CD4-positive, CD25-positive, alpha-beta regulatory T cell (primary cell): ENCODE measurements at regions not wholly inside any gene's neighbourhood (a gene's known extent, or its start where the extent isn't known, plus 50 kb on each side); places are given as distances from the start of the nearest gene placed in this dataset.

ENCODE experiments used
- ATAC-seq, 2 donors: fragments of 150-1000 bp; cut with Tn5 transposase; one replicate each; pipeline ENCODE4 v1.10.0; 2021; ENCODE audit warnings: low read depth in 2 of 2, moderate number of reproducible peaks in 2 of 2, moderate library complexity in 1 of 2
- DNase-seq, 3 donors: peaks; one replicate each; pipeline versions ENCODE4 v3.0.0 to v3.0.0-alpha.2; 2012 to 2022; ENCODE audit warnings: mixed read lengths in 1 of 3
- H3K27ac ChIP-seq: one replicate; pipeline ENCODE4 v1.7.0; 2013; ENCODE audit warnings: mild to moderate bottlenecking, low read length; ENCODE audit not compliant: insufficient read depth, poor library complexity, severe bottlenecking
- H3K27me3 ChIP-seq: one replicate; pipeline ENCODE4 v1.7.0; 2013; ENCODE audit warnings: low read length; ENCODE audit not compliant: control insufficient read depth, insufficient read depth
- H3K36me3 ChIP-seq: one replicate; pipeline ENCODE4 v1.7.0; 2013; ENCODE audit warnings: mild to moderate bottlenecking, low read length, moderate library complexity; ENCODE audit not compliant: control insufficient read depth, insufficient read depth
- H3K4me1 ChIP-seq: 2 replicates; pipeline ENCODE4 v1.7.0; 2013; ENCODE audit warnings: mild to moderate bottlenecking, low read length; ENCODE audit not compliant: insufficient read depth, control insufficient read depth, poor library complexity, severe bottlenecking
- H3K4me3 ChIP-seq: one replicate; pipeline ENCODE4 v1.7.0; 2013; ENCODE audit warnings: low read depth, mild to moderate bottlenecking, low read length, moderate library complexity
- H3K9me3 ChIP-seq, 2 experiments: 1 replicate in 1 of 2; 2 replicates in 1 of 2; pipeline ENCODE4 v1.7.0; 2013; ENCODE audit warnings: low read length in 2 of 2, mild to moderate bottlenecking in 1 of 2, moderate library complexity in 1 of 2; ENCODE audit not compliant: control insufficient read depth in 2 of 2
- H3K27ac Mint-ChIP-seq, 3 donors: one replicate each; pipeline ENCODE4 v1.8.0; 2020 to 2022; ENCODE audit warnings: mild to moderate bottlenecking in 3 of 3, mixed read lengths in 3 of 3, moderate library complexity in 2 of 3
- H3K27me3 Mint-ChIP-seq: one replicate; pipeline ENCODE4 v1.8.0; 2022; ENCODE audit warnings: mild to moderate bottlenecking, mixed read lengths
- H3K36me3 Mint-ChIP-seq: one replicate; pipeline ENCODE4 v1.8.0; 2020; ENCODE audit warnings: mixed read lengths
- H3K4me1 Mint-ChIP-seq, 4 donors: one replicate each; pipeline ENCODE4 v1.8.0; 2020 to 2022; ENCODE audit warnings: mixed read lengths in 4 of 4, mild to moderate bottlenecking in 1 of 4
- H3K4me3 Mint-ChIP-seq, 4 donors: one replicate each; pipeline ENCODE4 v1.8.0; 2020 to 2022; ENCODE audit warnings: mild to moderate bottlenecking in 4 of 4, mixed read lengths in 4 of 4, moderate library complexity in 3 of 4
- H3K9me3 Mint-ChIP-seq, 7 donors: one replicate each; pipeline ENCODE4 v1.8.0; 2020 to 2022; ENCODE audit warnings: mixed read lengths in 7 of 7, mild to moderate bottlenecking in 3 of 7, moderate library complexity in 2 of 7

DNA sequence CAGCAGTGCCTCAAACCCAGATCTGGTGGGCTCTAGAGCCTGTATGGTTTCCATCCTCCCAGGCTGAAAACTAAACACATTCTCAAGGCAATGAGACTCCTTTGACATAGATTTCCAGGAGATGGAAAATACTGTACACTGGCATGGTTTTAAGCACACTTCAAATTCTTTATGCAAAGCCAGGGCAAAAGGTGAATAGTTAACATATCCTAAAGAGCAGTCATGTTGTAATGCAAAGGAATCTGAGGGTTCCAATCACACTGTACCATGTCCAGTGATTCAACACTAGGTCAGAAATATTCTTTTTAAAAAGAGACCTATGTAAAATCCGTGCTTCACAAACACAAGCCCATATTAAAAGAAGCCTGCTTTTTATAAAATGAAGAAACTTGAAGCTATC lies 195.3 kb downstream of the QDPR start:
- Mint-ChIP-seq H3K36me3 (no peaks in the 10 kb centered on the region), H3K4me1 (peaks cover 0 to 2% (median 0%) of the 10 kb centered on the region in 4 donors)

DNA sequence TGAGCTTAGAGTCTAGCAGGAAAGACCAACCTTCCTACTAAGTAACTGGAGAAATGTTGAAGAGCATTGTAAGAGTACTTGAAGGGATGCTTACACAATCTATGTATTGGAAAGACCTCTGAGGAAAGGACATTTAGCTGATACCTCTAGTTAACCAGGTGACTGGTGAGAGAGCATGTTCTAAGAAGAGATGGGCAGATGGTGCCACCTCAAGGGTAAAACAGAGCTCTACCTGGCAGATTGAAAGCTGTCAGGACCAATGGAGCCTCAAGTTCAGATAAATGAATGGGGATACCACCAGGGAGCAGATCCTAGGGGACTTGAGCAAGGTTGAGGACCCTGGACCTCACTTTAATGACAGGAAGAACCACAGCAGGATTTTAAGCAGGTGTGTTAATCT lies 196.4 kb downstream of the QDPR start:
- H3K4me1 ChIP-seq, result no peaks in the 10 kb centered on the region
- H3K9me3 ChIP-seq, result no peaks in the 10 kb centered on the region
- DNase-seq (no peak), ATAC-seq (no peak)
- no peak overlapping the region for H3K27ac ChIP-seq
- Mint-ChIP-seq H3K27me3 (no peaks in the 10 kb centered on the region), H3K27ac (no peak overlapping the region), H3K36me3 (no peaks in the 10 kb centered on the region), H3K4me1 (peaks cover 0 to 2% (median 0%) of the 10 kb centered on the region in 4 donors), H3K9me3 (peaks cover 0 to 2% (median 0%) of the 10 kb centered on the region in 7 donors), H3K4me3 (no peak overlapping the region)
- H3K36me3 ChIP-seq, result no peaks in the 10 kb centered on the region
- H3K4me3 ChIP-seq, result no peak overlapping the region
- no peaks in the 10 kb centered on the region for H3K27me3 ChIP-seq

More for the DNA sequence above, 195.3 kb downstream of the QDPR start:
- H3K4me3 Mint-ChIP-seq, result no peak overlapping the region
- Histone ChIP-seq H3K27ac (no peak overlapping the region), H3K27me3 (no peaks in the 10 kb centered on the region), H3K36me3 (no peaks in the 10 kb centered on the region), H3K9me3 (no peaks in the 10 kb centered on the region), H3K4me1 (no peaks in the 10 kb centered on the region), H3K4me3 (no peak overlapping the region)
- no peak for ATAC-seq
- H3K9me3 Mint-ChIP-seq, result peaks cover 0 to 2% (median 0%) of the 10 kb centered on the region in 7 donors
- no peaks in the 10 kb centered on the region for H3K27me3 Mint-ChIP-seq
- no peak for DNase-seq
- no peak overlapping the region for H3K27ac Mint-ChIP-seq

DNA sequence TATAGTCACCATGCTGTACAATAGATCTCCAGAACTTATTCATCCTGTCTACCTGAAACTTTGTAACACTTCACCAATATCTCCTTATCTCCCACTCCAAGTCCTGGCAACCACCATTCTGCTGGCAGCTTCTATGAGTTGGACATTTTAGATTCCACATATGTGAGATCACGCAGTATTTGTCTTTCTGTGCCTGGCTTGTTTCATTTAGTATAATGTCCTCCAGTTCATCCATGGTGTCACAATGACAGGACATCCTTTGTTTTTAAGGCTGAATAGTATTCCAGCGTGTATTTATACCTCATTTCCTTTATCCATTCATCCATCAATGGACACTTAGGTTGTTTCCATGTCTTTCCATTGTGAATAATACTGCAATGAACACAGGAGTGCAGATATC lies 198.7 kb downstream of the QDPR start:
- Histone ChIP-seq H3K9me3 (no peaks in the 10 kb centered on the region), H3K4me3 (no peak overlapping the region), H3K36me3 (no peaks in the 10 kb centered on the region), H3K27me3 (no peaks in the 10 kb centered on the region), H3K4me1 (no peaks in the 10 kb centered on the region), H3K27ac (no peak overlapping the region)
- no peak overlapping the region for H3K27ac Mint-ChIP-seq
- ATAC-seq (no peak), DNase-seq (no peak)
- no peaks in the 10 kb centered on the region for H3K27me3 Mint-ChIP-seq
- no peaks in the 10 kb centered on the region for H3K36me3 Mint-ChIP-seq
- H3K4me3 Mint-ChIP-seq, result no peak overlapping the region
- H3K4me1 Mint-ChIP-seq, result peaks cover 0 to 3% (median 1%) of the 10 kb centered on the region in 4 donors
- peaks cover 0 to 2% (median 0%) of the 10 kb centered on the region in 7 donors for H3K9me3 Mint-ChIP-seq

DNA sequence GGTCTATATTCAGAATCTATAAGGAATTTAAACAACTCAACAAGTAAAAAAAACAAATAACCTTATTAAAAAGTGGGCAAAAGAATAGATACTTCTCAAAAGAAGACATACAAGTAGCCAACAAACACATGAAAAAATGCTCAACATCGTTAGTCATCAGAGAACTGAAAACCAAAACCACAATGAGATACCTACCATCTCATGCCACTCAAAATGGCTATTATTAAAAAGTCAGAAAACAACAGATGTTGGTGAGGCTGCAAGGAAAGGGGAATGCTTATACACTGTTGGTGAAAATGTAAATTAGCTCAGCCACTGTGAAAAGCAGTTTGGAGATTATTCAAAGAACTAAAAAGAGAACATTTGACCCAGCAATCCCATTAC lies 201.6 kb downstream of the QDPR start:
- no peaks in the 10 kb centered on the region for H3K27me3 ChIP-seq
- Mint-ChIP-seq H3K9me3 (peaks cover 0 to 5% (median 1%) of the 10 kb centered on the region in 7 donors), H3K4me3 (no peak overlapping the region), H3K27ac (no peak overlapping the region), H3K4me1 (peaks cover 0 to 6% (median 1%) of the 10 kb centered on the region in 4 donors), H3K27me3 (no peaks in the 10 kb centered on the region), H3K36me3 (no peaks in the 10 kb centered on the region)
- no peaks in the 10 kb centered on the region for H3K9me3 ChIP-seq
- no peaks in the 10 kb centered on the region for H3K36me3 ChIP-seq
- no peak overlapping the region for H3K27ac ChIP-seq
- no peaks in the 10 kb centered on the region for H3K4me1 ChIP-seq
- H3K4me3 ChIP-seq, result no peak overlapping the region
- DNase-seq, result no peak
- no peak for ATAC-seq

DNA sequence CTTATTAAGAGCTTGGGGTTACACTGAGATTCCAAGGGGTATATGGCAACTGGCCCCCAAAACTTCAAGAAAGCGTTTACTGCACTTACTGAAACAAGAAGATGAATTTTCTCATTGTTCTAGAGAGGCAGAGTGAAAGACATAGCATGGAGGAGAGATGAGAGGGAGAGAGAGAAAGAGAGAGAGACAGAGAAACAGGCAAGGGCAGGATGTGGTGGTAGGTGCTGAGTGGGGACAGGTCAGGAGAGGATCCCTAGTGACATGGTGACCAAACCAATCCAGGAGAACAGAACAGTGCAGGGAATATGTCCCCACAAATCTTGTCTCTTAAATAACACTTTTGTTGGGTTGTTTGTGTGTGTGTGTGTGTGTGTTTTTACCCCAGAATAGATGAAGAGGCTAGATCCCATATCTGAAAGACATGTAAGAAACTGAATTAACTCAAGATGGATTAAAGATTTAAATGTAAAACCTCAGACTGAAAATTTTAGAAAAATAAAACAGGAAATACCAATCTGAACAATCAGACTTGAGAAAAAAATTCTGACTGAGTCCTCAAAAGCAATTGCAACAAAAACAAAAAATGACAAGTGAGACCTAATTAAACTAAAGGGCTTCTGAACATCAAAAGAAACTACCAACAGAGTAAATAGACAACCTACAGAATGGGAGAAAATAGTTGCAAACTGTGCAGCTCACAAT lies 202.2 kb downstream of the QDPR start:
- Histone ChIP-seq H3K27ac (no peak overlapping the region), H3K4me3 (no peak overlapping the region), H3K27me3 (no peaks in the 10 kb centered on the region), H3K36me3 (no peaks in the 10 kb centered on the region), H3K4me1 (no peaks in the 10 kb centered on the region), H3K9me3 (no peaks in the 10 kb centered on the region)
- peaks cover 0 to 6% (median 1%) of the 10 kb centered on the region in 4 donors for H3K4me1 Mint-ChIP-seq
- no peaks in the 10 kb centered on the region for H3K36me3 Mint-ChIP-seq
- ATAC-seq, result no peak
- H3K4me3 Mint-ChIP-seq, result no peak overlapping the region
- H3K27me3 Mint-ChIP-seq, result no peaks in the 10 kb centered on the region
- no peak for DNase-seq
- no peak overlapping the region for H3K27ac Mint-ChIP-seq
- peaks cover 0 to 5% (median 1%) of the 10 kb centered on the region in 7 donors for H3K9me3 Mint-ChIP-seq

DNA sequence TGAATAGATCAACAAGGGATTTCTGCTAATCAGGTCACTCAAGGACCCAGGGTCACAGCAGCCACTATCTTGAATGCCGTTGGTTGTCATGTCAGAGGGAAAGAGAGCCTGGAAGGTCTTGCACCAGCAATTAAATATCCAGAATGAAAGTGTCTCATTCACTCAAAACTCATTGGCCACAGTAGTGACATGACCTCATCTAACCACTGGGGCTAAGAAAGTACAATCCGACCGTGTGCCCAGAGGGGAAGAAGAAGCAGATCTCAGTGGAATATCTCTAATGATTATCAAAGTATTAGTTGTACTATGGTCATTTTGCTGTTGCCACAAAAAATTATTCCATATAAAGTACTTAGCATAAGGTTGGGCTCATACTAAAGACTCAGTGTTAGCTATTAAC lies 210.0 kb downstream of the QDPR start:
- H3K9me3 Mint-ChIP-seq, result peaks cover 0 to 4% (median 2%) of the 10 kb centered on the region in 7 donors
- Histone ChIP-seq H3K36me3 (no peaks in the 10 kb centered on the region), H3K4me1 (no peaks in the 10 kb centered on the region), H3K27ac (no peak overlapping the region), H3K27me3 (no peaks in the 10 kb centered on the region), H3K9me3 (no peaks in the 10 kb centered on the region), H3K4me3 (no peak overlapping the region)
- no peak overlapping the region for H3K4me3 Mint-ChIP-seq
- H3K4me1 Mint-ChIP-seq, result peaks cover 0 to 6% (median 0%) of the 10 kb centered on the region in 4 donors
- no peaks in the 10 kb centered on the region for H3K27me3 Mint-ChIP-seq
- no peak overlapping the region for H3K27ac Mint-ChIP-seq
- DNase-seq (no peak), ATAC-seq (no peak)
- no peaks in the 10 kb centered on the region for H3K36me3 Mint-ChIP-seq

DNA sequence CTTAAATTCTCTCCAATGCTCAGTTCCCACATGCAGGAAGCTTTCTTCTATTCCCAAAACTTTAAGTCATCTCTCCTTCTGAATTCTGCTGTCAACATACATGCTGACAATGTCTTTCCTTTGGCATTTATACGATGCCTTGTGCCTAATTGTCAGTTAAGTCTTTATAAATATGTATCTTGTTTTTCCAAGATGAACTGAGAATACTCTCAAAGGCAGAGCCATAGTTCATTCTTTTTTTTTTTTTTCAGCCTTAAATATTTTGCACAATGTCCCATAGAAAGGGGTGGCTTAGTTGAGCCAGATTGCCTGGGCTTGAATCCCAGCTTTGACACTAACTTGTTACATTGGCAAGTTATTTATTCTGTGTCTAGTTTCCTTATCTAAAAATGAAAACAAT lies 210.6 kb downstream of the QDPR start:
- Histone ChIP-seq H3K4me3 (no peak overlapping the region), H3K27ac (no peak overlapping the region), H3K4me1 (no peaks in the 10 kb centered on the region), H3K36me3 (no peaks in the 10 kb centered on the region), H3K9me3 (no peaks in the 10 kb centered on the region), H3K27me3 (no peaks in the 10 kb centered on the region)
- ATAC-seq (no peak), DNase-seq (no peak)
- Mint-ChIP-seq H3K4me1 (peaks cover 0 to under 1% (median 0%) of the 10 kb centered on the region in 4 donors), H3K9me3 (peaks cover 0 to 4% (median 2%) of the 10 kb centered on the region in 7 donors), H3K4me3 (no peak overlapping the region), H3K27ac (peak overlapping the region in 1 of 3 donors; percentile 44), H3K36me3 (no peaks in the 10 kb centered on the region), H3K27me3 (no peaks in the 10 kb centered on the region)
